Neural cell (in vitro differentiated cells): ENCODE measurements at regions not wholly inside any gene's neighbourhood (a gene's known extent, or its start where the extent isn't known, plus 50 kb on each side); places are given as distances from the start of the nearest gene placed in this dataset.

ENCODE experiments used
- CTCF ChIP-seq: fragments of 450-650 bp; IDR thresholded peaks from 2 replicates; pipeline ENCODE4 v1.5.1; 2014; ENCODE audit warnings: antibody characterized with exemption, mild to moderate bottlenecking, moderate library complexity; ENCODE audit not compliant: poor library complexity, severe bottlenecking
- MXI1 ChIP-seq: fragments of 450-650 bp; conservative IDR thresholded peaks from 2 replicates; pipeline ENCODE4 v1.6.1; 2014; ENCODE audit warnings: antibody characterized with exemption, mild to moderate bottlenecking; ENCODE audit not compliant: poor library complexity, severe bottlenecking
- POLR2AphosphoS5 ChIP-seq: IDR thresholded peaks from 2 replicates; pipeline ENCODE4 v1.6.1; 2012

DNA sequence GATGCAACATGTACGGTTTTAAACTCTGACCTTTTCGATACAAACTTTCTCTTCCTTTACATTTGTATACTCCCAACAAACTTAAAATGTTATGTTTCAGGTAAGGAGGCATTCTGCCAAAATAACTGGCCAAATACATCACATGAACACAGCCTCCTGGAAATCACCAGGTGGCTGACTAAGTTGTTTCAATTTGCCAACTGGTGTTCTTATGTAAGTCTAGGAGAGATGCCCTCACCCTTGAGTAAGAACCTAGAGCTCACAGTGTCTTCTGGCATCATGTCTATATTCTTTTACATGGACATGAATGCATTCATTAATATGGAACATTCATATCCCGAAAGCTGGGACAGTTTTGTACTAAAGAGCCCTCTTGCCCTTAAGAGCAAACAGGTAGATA, 341.1 kb upstream of the NR2F2 start:
- no peak for TF ChIP-seq CTCF
- TF ChIP-seq MXI1 = no peak
- no peak for TF ChIP-seq POLR2AphosphoS5
